SK-N-SH treated with all-trans-retinoic acid at 6 μM for 48 hours (cell line): ENCODE measurements at regions not wholly inside any gene's neighbourhood (a gene's known extent, or its start where the extent isn't known, plus 50 kb on each side); places are given as distances from the start of the nearest gene placed in this dataset.

Experiments used
- ARNTL ChIP-seq: fragments of 450-650 bp; formaldehyde crosslinking; IDR thresholded peaks from 2 replicates; pipeline ENCODE4 v1.5.0; 2020; ENCODE audit warnings: low read depth, mild to moderate bottlenecking, moderate library complexity, borderline replicate concordance
- CREB5 ChIP-seq: fragments of 250-450 bp; sonication (Bioruptor Pico); IDR thresholded peaks from 2 replicates; pipeline ENCODE4 v1.5.1; 2020; ENCODE audit warnings: low read depth, mild to moderate bottlenecking, moderate library complexity
- GLIS3 ChIP-seq: fragments of 250-450 bp; sonication (Bioruptor Pico); IDR thresholded peaks from 2 replicates; pipeline ENCODE4 v1.5.0; 2020; ENCODE audit warnings: mild to moderate bottlenecking, moderate library complexity
- OSR1 ChIP-seq: fragments of 250-450 bp; sonication (Bioruptor Pico); IDR thresholded peaks from 2 replicates; pipeline ENCODE4 v1.8.0; 2022; ENCODE audit warnings: moderate library complexity, mild to moderate bottlenecking, inconsistent platforms
- PATZ1 ChIP-seq: fragments of 250-450 bp; sonication (Bioruptor Pico); IDR thresholded peaks from 2 replicates; pipeline ENCODE4 v1.8.0; 2020; ENCODE audit warnings: mild to moderate bottlenecking, moderate library complexity, borderline replicate concordance
- PPARA ChIP-seq: fragments of 250-450 bp; sonication (Bioruptor Pico); IDR thresholded peaks from 2 replicates; pipeline ENCODE4 v1.5.0; 2020; ENCODE audit warnings: mild to moderate bottlenecking, borderline replicate concordance
- RARB ChIP-seq: fragments of 250-450 bp; sonication (Bioruptor Pico); IDR thresholded peaks from 2 replicates; pipeline ENCODE4 v1.8.0; 2021; ENCODE audit warnings: mild to moderate bottlenecking, moderate library complexity
- SNAI2 ChIP-seq: fragments of 250-450 bp; sonication (Bioruptor Pico); IDR thresholded peaks from 2 replicates; pipeline ENCODE4 v1.5.0; 2020; ENCODE audit warnings: mild to moderate bottlenecking, moderate library complexity
- TCF4 ChIP-seq: fragments of 250-450 bp; sonication (Bioruptor Pico); IDR thresholded peaks from 2 replicates; pipeline ENCODE4 v1.8.0; 2021; ENCODE audit warnings: mild to moderate bottlenecking, moderate library complexity, borderline replicate concordance
- TOX ChIP-seq: fragments of 250-450 bp; sonication (Bioruptor Pico); IDR thresholded peaks from 2 replicates; pipeline ENCODE4 v1.8.0; 2021; ENCODE audit warnings: mild to moderate bottlenecking, moderate library complexity, borderline replicate concordance
- ZFP3 ChIP-seq: fragments of 250-450 bp; sonication (Bioruptor Pico); IDR thresholded peaks from 2 replicates; pipeline ENCODE4 v1.5.0; 2020; ENCODE audit warnings: mild to moderate bottlenecking, moderate library complexity
- ZNF565 ChIP-seq: fragments of 450-650 bp; formaldehyde crosslinking; conservative IDR thresholded peaks from 2 replicates; pipeline ENCODE4 v1.5.0; 2020; ENCODE audit warnings: low read depth, mild to moderate bottlenecking, moderate library complexity
- ZNF70 ChIP-seq: fragments of 450-650 bp; formaldehyde crosslinking; IDR thresholded peaks from 2 replicates; pipeline ENCODE4 v1.5.0; 2020; ENCODE audit warnings: mild to moderate bottlenecking, moderate library complexity
- TF ChIP-seq, protein P1 (sequence below): fragments of 250-450 bp; sonication (Bioruptor Pico); IDR thresholded peaks from 2 replicates; pipeline ENCODE4 v1.8.0; 2021; ENCODE audit warnings: low read depth, mild to moderate bottlenecking, moderate library complexity, borderline replicate concordance

DNA sequence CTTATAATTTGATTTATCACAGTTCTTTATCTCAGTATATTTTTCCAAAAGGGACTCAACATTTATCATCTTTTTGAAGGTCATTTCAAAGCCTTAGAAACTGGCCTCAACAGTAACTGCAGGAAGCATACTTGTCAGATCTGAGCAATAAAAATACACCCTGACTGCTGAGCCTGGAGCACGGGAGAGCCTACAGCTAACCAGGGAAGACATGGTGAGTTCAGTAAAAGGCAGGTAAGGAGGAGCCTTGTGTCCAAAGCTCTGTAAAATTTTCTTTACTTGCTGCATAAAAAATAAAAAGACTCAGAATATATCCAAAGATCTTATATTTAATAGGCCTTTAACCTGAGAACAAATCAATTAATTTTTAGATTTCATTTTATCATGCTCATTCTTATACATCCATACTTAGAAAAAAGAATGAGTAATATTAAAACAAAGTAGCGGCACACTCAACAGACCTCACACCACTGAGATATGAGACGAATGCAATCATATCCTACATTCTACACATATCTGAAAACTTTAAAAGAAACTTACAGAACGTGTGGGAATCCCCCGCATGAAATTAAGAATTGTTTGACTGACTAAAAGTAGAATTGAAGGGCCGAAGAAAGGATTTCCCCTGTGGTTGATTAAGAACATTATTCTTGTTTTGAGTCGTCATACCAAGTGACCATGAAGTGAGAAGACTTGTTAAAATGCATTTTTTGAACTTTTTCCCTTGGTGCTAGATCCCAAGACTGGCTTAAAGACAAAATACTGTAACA, 296.4 kb upstream of the MKLN1 start:
- TF ChIP-seq TCF4, result no peak
- TF ChIP-seq SNAI2 (CRISPR knock-in tag), result no peak
- TF ChIP-seq, protein P1, sequence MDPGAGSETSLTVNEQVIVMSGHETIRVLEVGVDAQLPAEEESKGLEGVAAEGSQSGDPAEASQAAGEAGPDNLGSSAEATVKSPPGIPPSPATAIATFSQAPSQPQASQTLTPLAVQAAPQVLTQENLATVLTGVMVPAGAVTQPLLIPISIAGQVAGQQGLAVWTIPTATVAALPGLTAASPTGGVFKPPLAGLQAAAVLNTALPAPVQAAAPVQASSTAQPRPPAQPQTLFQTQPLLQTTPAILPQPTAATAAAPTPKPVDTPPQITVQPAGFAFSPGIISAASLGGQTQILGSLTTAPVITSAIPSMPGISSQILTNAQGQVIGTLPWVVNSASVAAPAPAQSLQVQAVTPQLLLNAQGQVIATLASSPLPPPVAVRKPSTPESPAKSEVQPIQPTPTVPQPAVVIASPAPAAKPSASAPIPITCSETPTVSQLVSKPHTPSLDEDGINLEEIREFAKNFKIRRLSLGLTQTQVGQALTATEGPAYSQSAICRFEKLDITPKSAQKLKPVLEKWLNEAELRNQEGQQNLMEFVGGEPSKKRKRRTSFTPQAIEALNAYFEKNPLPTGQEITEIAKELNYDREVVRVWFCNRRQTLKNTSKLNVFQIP (CRISPR knock-in tag), result no peak
- TF ChIP-seq ZFP3 (CRISPR knock-in tag), result no peak
- no peak for TF ChIP-seq CREB5 (CRISPR knock-in tag)
- TF ChIP-seq RARB (CRISPR knock-in tag), result no peak
- no peak for TF ChIP-seq GLIS3
- TF ChIP-seq TOX, result no peak
- no peak for TF ChIP-seq PATZ1 (CRISPR knock-in tag)
- no peak for TF ChIP-seq ZNF70 (CRISPR knock-in tag)
- no peak for TF ChIP-seq PPARA
- TF ChIP-seq OSR1, result no peak
- no peak for TF ChIP-seq ZNF565 (CRISPR knock-in tag)
- no peak for TF ChIP-seq ARNTL
